Transverse colon (tissue), 4 donors: ENCODE measurements at regions not wholly inside any gene's neighbourhood (a gene's known extent, or its start where the extent isn't known, plus 50 kb on each side); places are given as distances from the start of the nearest gene placed in this dataset.

Experiments
- CTCF ChIP-seq, 5 experiments: fragments of 200-600 bp in 3 of 5; fragments of 450-650 bp in 2 of 5; sonication (generic) in 3 of 5; IDR thresholded peaks; 1 replicate in 2 of 5; 2 replicates in 3 of 5; pipeline ENCODE4 v1.5.1; 2016 to 2017; ENCODE audit warnings: antibody characterized with exemption in 5 of 5, inconsistent platforms in 3 of 5, mild to moderate bottlenecking in 2 of 5, moderate library complexity in 1 of 5
- POLR2A ChIP-seq: fragments of 450-650 bp; IDR thresholded peaks from one replicate; pipeline ENCODE4 v1.6.1; 2016; ENCODE audit warnings: antibody characterized with exemption, mild to moderate bottlenecking, moderate library complexity
- POLR2AphosphoS5 ChIP-seq, 3 donors: sonication (generic); formaldehyde crosslinking; IDR thresholded peaks; one replicate each; pipeline ENCODE4 v1.6.1; 2016; ENCODE audit warnings: antibody characterized with exemption in 3 of 3

- TF ChIP-seq POLR2A (no peak), POLR2AphosphoS5 (IDR thresholded peaks at IDR 0.05) (no peak), CTCF (IDR thresholded peaks at IDR 0.05) (no peak)
These were observed 563.4 kb upstream of the TENM3 start for GRCh38 chr4:181679754-181680153.
